Fibroblast of skin of right biceps (primary cell): ENCODE measurements at regions not wholly inside any gene's neighbourhood (a gene's known extent, or its start where the extent isn't known, plus 50 kb on each side); places are given as distances from the start of the nearest gene placed in this dataset.

Source experiments
- DNase-seq: peaks from one replicate; pipeline ENCODE4 v3.0.0-alpha.2; 2013

- DNase-seq = peak; percentile 59
Measured at GRCh38 chr11:121777056-121777455, 324.3 kb upstream of the SORL1-AS1 start.

- no peak for DNase-seq
Measured at GRCh38 chr11:121775276-121775675, 322.5 kb upstream of the SORL1-AS1 start.

- DNase-seq = no peak
Measured at GRCh38 chr11:121773076-121773475, 320.3 kb upstream of the SORL1-AS1 start.

DNA sequence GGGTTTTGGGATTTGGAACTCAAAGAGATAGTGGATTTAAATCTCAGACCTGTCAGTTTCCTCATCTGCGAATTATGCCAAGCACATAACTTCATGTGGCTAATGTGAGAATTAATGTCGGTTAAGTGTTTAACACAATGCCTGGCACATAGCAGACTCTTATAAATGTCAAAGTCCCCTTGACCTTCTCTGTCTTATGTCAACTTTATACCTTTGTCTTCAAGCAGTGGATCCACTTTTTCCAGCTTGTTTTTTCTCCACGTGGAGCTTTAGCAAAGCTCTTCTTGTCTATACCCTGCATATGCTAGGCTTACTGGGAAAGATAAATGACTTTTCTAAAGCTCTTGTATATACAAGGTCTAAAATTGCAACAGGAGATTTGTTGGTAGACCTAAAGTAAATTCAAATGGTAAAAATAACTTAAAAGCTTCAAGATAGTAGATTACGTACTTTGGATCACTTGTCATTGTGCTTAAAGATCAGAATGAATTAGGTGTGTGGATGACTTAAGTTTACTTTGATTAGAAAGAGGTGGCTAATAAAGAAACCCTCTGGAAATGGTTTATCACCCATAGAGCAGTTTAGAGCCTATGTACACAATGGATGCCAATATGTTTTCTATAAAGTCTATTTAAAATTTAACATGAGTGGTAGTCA lies 318.3 kb upstream of the SORL1-AS1 start:
- DNase-seq = no peak

- no peak for DNase-seq
Measured at GRCh38 chr11:121769191-121769590, 316.4 kb upstream of the SORL1-AS1 start.

DNA sequence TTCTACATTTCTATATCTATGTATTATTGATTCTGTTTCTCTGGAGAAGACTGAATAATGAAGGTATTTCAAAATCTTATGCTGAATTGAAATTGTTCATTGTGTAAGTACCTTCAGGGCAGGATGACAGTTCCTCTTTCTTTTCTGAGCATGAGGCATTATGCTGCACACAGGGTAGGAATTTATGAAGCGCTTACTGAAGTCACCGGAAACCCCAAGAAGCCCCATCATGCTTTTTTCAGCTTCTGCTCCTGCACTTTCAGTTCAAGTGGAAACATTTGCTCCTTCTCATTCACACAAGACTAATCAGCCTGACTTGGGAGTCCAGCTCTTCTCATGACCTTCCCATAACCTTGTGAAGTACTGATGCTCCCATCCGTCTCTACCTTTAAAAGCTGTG lies 314.7 kb upstream of the SORL1-AS1 start:
- DNase-seq = peak; percentile 11

GRCh38 chr11:121766991-121767390 lies 314.2 kb upstream of the SORL1-AS1 start:
- no peak for DNase-seq

DNA sequence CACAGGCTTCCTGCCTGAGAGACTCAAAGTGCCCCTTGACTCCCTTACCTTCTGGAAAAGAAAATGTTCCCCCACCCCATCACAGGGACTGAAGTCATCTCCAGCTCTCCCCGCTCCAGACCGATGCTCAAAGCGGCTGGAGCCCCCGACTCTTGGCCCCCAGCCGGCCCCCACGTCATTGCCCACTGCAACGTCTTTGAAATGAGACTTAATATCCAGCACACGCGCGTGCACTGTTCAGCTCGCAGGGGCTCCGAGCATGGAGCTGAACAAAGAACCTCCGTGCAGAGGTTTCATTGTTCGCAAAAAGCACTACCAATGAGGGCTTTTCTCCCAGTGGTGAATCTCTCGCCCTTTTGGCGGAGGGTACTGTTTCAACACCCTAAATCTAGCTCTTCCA lies 313.4 kb upstream of the SORL1-AS1 start:
- DNase-seq = no peak

DNA sequence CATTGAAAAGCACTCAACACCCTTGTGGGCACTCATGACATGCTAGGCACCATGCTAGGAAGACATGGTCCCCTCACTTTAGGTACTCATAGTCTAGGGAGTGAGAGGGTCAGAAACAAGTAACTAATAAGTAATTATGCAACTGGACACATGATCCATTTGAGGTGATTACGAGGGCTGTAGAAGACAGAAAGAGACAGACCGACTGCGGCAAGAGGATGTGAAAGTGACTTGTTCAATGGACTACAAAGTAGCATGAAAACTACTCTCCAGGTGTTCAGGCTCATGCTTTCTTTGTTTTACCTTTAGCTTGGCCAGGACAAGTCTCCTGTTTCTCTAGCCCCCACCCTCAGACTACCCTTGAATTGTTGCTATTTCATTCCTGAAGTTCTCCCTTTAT lies 310.8 kb upstream of the SORL1-AS1 start:
- DNase-seq = no peak

- peak; percentile 69 for DNase-seq
Measured at GRCh38 chr11:121762820-121763219, 310.1 kb upstream of the SORL1-AS1 start.

GRCh38 chr11:121761186-121761585 lies 308.4 kb upstream of the SORL1-AS1 start:
- no peak for DNase-seq

GRCh38 chr11:121757480-121758125 lies 304.8 kb upstream of the SORL1-AS1 start:
- no peak for DNase-seq

DNA sequence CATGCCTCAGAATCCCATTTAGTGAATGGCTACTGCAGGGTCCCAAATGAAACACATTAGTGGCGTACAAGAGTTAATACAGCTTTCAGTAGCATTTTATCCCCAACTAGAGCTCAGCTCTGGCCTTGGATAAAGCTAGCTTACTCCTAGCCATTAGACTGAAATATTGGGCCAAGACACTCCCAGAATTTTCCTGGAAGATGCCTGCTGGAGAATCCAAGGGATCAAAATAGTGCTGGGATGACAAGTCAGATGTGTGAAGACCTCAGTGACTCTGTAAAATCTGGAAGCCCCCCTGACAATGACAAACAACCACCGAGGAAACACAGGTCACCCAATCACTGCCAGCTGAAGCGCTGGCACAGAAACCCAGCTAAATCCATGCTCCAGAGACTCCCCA lies 303.1 kb upstream of the SORL1-AS1 start:
- DNase-seq = no peak

GRCh38 chr11:121755191-121755590 lies 302.4 kb upstream of the SORL1-AS1 start:
- no peak for DNase-seq

GRCh38 chr11:121754598-121754997 lies 301.8 kb upstream of the SORL1-AS1 start:
- DNase-seq = no peak

GRCh38 chr11:121749691-121750090 lies 296.9 kb upstream of the SORL1-AS1 start:
- no peak for DNase-seq

GRCh38 chr11:121748068-121748467 lies 295.3 kb upstream of the SORL1-AS1 start:
- no peak for DNase-seq

DNA sequence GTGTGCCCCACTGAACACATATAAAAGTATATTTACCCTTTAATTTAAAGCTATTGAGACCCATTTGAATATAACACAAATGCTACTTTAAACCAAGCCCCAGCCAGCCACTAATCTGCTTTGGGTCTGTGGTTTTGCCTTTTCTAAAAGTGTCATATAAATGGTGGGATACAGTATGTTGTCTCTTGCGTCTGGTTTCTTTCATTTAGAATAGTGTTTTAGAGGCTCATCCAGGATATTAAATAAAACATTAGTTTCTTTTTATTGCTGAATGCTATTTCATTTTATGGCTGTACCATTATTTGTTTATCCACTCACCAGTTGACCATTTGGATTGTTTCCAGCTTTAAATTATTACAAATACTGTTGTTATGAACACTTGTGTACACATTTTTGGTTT lies 290.5 kb upstream of the SORL1-AS1 start:
- no peak for DNase-seq

DNA sequence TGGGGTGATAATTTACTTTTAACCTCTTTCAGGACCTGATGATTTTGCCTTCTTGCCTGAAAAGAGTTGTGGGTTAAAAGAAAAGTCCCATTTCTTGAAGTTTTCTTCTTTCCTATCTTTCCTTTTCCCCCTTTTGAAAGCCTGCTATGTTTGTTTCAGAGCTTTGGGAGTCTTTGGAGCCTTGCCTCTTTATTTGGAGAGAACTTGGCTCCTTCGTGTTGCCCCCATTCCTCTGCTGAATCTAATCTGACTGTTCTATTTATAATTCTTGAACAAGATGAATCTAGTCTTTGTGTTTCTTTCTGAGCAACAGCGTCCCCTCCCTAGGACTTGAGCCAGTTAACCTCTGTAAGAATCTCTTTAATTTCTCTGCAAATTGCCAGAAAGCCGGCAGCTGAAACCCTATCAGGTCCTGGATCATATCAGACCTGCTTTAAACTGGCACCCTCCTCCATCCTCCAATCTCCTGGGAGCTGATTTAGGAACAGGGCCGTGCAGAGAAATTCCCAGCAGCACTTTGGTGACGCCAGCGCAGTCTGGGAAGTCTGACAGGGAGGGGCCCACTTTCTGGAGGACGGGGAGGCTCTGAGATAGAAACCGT lies 289.1 kb upstream of the SORL1-AS1 start:
- DNase-seq = peak; percentile 60

DNA sequence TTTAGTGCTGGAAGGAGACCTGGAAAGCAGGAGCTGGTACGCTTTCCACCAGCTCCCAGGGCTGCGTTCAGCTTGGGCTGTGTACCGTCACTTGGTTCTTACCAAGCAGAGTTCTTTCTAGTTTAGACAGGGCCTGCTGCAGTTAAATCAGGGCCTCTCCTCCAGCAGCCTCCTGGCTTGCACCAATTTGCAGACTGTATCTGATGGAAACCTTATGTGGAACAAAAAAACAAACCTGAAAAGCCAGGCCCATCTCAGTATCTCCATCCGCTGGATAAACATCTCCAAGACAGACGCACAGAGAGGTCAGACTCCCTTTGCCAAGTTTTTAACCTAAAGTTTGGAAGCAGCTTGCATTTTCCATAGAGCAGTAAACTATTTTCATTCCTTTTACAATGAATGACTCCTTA lies 288.6 kb upstream of the SORL1-AS1 start:
- DNase-seq = peak; percentile 39

DNA sequence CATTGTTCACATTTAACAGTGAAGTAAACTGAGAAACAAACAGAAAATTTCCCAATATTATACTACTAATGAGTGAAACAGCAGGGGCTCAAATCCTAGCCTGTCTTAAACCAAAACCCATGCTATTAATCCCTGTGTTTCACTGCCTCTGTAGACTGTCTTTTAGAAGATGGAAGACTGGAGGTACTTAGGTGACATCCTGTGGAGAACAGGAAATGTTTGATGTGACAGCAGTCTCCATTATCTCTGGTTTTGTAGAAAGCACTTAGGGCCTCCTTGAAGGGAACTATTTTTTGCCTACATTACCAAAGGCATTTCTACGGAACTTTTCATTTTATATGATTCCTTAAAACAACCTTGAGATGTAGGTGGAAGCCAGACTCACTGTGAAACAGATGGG lies 288.1 kb upstream of the SORL1-AS1 start:
- DNase-seq = no peak

DNA sequence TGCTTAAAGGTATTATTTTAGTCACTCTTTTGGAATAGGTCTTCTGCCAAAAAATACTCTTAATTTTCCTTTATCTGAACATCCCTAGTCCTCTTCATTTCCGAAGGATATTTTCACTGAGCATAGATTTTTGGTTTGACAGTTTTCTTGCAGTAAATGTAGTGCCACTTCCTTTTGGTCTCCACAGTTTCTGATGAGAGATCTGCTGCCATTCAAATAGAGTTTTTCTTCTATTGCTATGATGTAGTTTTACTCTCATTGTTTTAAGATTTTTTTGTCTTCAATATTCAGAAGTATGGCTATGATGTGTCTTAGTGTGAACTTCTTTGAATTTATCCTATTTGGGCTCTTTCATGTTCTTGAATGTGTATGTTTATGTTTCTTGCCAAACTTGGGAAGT lies 281.1 kb upstream of the SORL1-AS1 start:
- no peak for DNase-seq

DNA sequence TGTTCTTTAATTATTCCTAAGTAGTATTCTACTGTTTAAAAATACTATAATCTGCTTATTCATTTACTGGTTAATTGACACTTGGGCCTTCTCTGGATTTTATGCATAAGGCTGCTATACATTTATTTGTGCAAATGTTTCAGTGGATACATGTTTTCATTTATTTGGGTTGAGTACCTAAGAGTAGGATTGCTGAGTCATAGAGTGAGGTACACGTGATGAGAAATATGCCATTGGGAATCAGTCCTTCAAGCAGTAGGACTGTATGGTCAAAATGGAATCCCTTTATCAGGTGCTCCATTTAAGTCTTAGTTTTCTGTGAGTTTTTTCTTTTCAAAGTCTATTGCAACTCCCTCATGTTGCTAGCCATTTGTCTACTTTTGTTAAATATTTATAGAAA lies 275.2 kb upstream of the SORL1-AS1 start:
- no peak for DNase-seq

GRCh38 chr11:121723246-121723741 lies 270.5 kb upstream of the SORL1-AS1 start:
- peak; percentile 52 for DNase-seq
